Naive thymus-derived CD8-positive, alpha-beta T cell (primary cell): ENCODE measurements at regions not wholly inside any gene's neighbourhood (a gene's known extent, or its start where the extent isn't known, plus 50 kb on each side); places are given as distances from the start of the nearest gene placed in this dataset.
"Not testable (repeated sequence)": the region's sequence is repeated elsewhere in the genome, so short reads cannot be mapped to it uniquely, and the experiment has no call there.

Source experiments
- ATAC-seq, 2 donors: fragments of 150-1000 bp; cut with Tn5 transposase in 1 of 2; sonication (Bioruptor Pico), chemical (Tn5 transposase) in 1 of 2; 1 replicate in 1 of 2; 2 replicates in 1 of 2; pipeline ENCODE4 v1.10.0; 2021; ENCODE audit warnings: mild to moderate bottlenecking in 2 of 2, moderate library complexity in 2 of 2
- POLR2A ChIA-PET: fragments of 350-600 bp; sonication (Branson Sonifier 250); formaldehyde crosslinking; loops from one replicate; lab custom pipeline; 2021; ENCODE audit warnings: antibody characterized with exemption; lab: Charles Lee
- DNase-seq, 10 donors: peaks; one replicate each; pipeline versions ENCODE4 v3.0.0 to v3.0.0-alpha.2; 2020 to 2022
- H3K27ac Mint-ChIP-seq, 10 donors: one replicate each; pipeline ENCODE4 v1.8.0; 2020 to 2022; ENCODE audit warnings: mild to moderate bottlenecking in 10 of 10, mixed read lengths in 10 of 10, moderate library complexity in 4 of 10, inconsistent platforms in 1 of 10
- H3K27me3 Mint-ChIP-seq, 5 donors: one replicate each; pipeline ENCODE4 v1.8.0; 2021 to 2022; ENCODE audit warnings: mixed read lengths in 5 of 5
- H3K36me3 Mint-ChIP-seq, 3 donors: one replicate each; pipeline ENCODE4 v1.8.0; 2020 to 2022; ENCODE audit warnings: mixed read lengths in 3 of 3, mild to moderate bottlenecking in 2 of 3, inconsistent platforms in 1 of 3
- H3K4me1 Mint-ChIP-seq, 4 donors: one replicate each; pipeline ENCODE4 v1.8.0; 2021 to 2022; ENCODE audit warnings: mixed read lengths in 4 of 4
- H3K4me3 Mint-ChIP-seq, 10 donors: one replicate each; pipeline ENCODE4 v1.8.0; 2020 to 2022; ENCODE audit warnings: mild to moderate bottlenecking in 10 of 10, mixed read lengths in 10 of 10, moderate library complexity in 6 of 10, inconsistent platforms in 1 of 10
- H3K9me3 Mint-ChIP-seq, 9 donors: one replicate each; pipeline ENCODE4 v1.8.0; 2020 to 2022; ENCODE audit warnings: mixed read lengths in 9 of 9, mild to moderate bottlenecking in 3 of 9, inconsistent platforms in 1 of 9, moderate library complexity in 1 of 9

DNA sequence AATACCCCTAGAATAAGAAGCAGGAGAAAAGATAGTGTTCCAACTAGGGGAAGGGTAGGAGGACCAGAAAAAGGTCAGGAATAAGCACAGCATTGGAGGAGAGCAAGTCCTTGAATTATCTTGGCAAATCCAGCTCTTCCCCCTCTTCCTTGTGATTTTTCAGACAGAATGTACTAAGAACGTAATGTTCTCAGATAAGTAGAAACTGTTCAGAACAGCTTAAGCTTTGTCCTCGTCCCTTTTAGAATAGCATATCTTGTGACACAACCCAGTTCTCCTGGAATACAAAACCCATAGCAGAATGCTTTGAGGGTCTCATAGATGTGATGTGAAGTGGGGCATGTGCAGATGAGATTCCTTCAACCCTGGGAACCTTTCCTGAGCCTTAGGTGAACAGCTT lies 97.4 kb downstream of the EMB start:
- Mint-ChIP-seq H3K9me3 (no peaks in the 10 kb centered on the region), H3K27ac (peak overlapping the region in 1 of 10 donors; percentile 1), H3K4me1 (peaks cover 0 to 4% (median 0%) of the 10 kb centered on the region in 4 donors), H3K27me3 (no peaks in the 10 kb centered on the region), H3K36me3 (peaks cover 0 to 3% (median 0%) of the 10 kb centered on the region in 3 donors), H3K4me3 (no peak overlapping the region)
- DNase-seq (no peak), ATAC-seq (no peak)
- POLR2A ChIA-PET, result no interaction called here

DNA sequence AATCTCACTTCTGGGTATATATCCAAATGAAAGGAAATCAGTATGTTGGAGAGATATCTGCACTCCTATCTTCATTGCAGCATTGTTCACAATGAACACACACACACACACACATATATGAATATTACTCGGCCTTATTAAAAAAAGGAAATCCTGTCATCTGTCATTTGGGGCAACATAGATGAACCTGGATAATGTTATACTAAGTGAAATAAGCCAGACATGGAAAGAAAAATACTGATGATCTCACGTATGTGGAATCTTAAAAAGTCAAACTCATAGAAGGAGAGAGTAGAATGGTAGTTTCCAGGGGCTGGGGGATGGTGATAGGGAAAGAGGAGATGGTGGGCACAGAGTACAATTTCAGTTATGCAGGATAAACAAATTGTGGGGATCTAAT lies 100.3 kb downstream of the EMB start:
- Mint-ChIP-seq H3K4me1 (peaks cover 0 to 4% (median 0%) of the 10 kb centered on the region in 4 donors), H3K27me3 (no peaks in the 10 kb centered on the region), H3K36me3 (peaks cover 0 to 4% (median 3%) of the 10 kb centered on the region in 3 donors), H3K9me3 (no peaks in the 10 kb centered on the region), H3K27ac (peak overlapping the region in 1 of 10 donors; percentile 0), H3K4me3 (no peak overlapping the region)
- no peak for ATAC-seq
- POLR2A ChIA-PET, result no interaction called here
- no peak for DNase-seq

DNA sequence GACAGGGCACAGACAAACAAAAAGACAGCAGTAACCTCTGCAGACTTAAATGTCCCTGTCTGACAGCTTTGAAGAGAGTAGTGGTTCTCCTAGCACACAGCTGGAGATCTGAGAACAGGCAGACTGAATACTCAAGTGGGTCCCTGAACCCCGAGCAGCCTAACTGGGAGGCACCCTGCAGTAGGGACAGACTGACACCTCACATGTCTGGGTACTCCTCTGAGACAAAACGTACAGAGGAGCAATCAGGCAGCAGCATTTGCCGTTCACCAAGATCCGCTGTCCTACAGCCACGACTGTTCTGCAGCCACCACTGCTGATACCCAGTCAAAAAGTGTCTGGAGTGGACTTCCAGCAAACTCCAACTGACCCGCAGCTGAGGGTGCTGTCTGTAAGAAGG lies 110.5 kb downstream of the EMB start:
- H3K4me3 Mint-ChIP-seq, H3K27ac Mint-ChIP-seq, DNase-seq, ATAC-seq, POLR2A ChIA-PET, H3K27me3 Mint-ChIP-seq: not testable (repeated sequence)
- Mint-ChIP-seq H3K9me3 (peaks cover 0 to 44% (median 28%) of the 10 kb centered on the region in 9 donors), H3K36me3 (peaks cover 0 to 38% (median 18%) of the 10 kb centered on the region in 3 donors), H3K4me1 (peaks cover 7 to 25% (median 18%) of the 10 kb centered on the region in 4 donors)

DNA sequence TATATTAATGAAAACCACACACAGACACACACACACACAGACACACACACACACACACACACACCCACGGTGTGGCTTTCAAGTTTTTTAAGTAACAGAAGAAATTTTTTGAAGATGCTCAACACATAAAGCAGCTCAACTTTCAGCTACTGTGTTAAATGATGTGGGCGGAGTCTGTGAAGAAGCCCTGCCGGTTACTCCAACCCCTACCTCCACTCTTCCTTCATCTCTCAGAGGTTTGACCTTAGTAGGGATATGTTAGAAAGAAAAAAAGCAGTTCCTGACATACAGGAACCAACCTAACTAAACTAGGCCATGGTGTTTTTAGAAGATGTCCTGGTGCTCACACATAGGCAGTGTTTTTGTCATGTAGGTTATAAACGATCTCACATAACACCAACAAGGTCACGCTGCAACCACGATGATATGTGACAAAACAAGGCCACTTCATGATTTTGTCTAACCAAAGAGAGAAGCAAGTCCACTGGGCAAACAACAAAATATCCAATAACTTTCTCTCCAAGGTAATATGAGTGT lies 112.8 kb downstream of the EMB start:
- peaks cover 0 to 32% (median 24%) of the 10 kb centered on the region in 9 donors for H3K9me3 Mint-ChIP-seq
- no peaks in the 10 kb centered on the region for H3K27me3 Mint-ChIP-seq
- ATAC-seq (peak in 1 of 2 donors; percentile 47), DNase-seq (no peak)
- peak overlapping the region in 8 of 10 donors; percentile 19 to 61 (median 24) for H3K4me3 Mint-ChIP-seq
- peaks cover 0 to 28% (median 16%) of the 10 kb centered on the region in 3 donors for H3K36me3 Mint-ChIP-seq
- POLR2A ChIA-PET, result no interaction called here
- H3K4me1 Mint-ChIP-seq, result peaks cover 7 to 28% (median 18%) of the 10 kb centered on the region in 4 donors
- H3K27ac Mint-ChIP-seq, result peak overlapping the region in 8 of 10 donors; percentile 45 to 74 (median 61)

DNA sequence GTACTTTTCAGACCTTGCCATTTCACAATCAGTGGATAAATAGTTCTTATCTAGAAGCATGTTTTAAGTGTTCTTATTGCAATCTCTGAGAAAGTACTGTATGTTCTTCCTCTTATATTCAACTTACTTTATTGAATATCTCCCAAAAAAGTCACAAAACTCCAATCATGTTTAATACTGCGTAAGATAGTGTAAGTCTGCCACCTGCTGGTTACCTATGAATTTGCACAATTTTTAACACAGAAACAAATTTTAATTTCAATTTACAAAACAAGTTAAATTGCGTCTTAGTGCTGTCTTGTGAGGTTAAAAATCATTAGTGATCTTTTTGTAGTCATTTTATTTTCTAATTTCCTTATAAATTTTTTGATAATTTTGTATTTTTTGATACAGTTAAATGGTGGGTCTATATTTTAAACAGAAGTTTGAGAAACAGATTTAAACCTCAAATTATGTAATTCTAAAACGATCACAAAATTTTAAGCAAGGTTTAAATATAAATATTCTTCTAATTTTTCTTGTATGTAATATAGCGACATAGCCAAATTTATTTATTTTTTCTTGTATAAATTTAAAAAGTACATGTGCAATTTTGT lies 115.8 kb downstream of the EMB start:
- DNase-seq (peak in 4 of 10 donors; percentile 1 to 40 (median 28)), ATAC-seq (no peak)
- Mint-ChIP-seq H3K27me3 (no peaks in the 10 kb centered on the region), H3K36me3 (peaks cover 0 to 10% (median 4%) of the 10 kb centered on the region in 3 donors), H3K9me3 (peaks cover 0 to 6% (median 0%) of the 10 kb centered on the region in 9 donors), H3K4me3 (no peak overlapping the region), H3K4me1 (peaks cover 3 to 17% (median 12%) of the 10 kb centered on the region in 4 donors), H3K27ac (no peak overlapping the region)
- POLR2A ChIA-PET, result interaction anchor here (0.6 kb wide), 1 partner anchor 115 kb away, joined by 4 read pairs; no protein-coding TSS in a partner anchor

DNA sequence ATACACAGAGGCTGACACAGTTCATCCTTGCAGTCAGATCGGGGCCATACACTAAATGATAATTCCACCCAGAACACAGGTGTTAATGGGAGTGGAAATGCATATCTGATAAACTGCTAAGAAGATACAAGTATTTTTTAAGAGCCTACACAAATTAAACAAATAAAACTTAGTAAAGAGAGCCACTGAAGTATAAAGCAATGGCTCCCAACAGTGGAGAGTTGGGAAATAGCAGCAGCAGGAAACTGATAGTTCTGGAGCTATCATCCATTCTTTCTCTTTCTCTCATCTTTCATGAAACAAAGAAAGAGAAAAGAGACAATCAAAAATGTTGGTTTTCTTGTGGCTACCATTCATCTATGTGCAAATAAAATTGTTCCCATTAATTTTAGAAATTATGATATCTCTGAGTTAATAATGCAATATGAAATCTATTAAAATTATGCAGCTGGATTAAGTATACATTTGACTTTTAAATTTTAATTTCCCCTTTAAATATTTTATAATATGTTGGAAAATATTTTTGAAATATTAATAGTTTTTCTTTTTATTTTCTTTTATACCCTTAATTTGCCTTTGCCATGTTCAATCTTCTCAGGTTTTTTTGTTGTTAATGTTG lies 120.8 kb downstream of the EMB start:
- no peaks in the 10 kb centered on the region for H3K9me3 Mint-ChIP-seq
- POLR2A ChIA-PET, result no interaction called here
- ATAC-seq (no peak), DNase-seq (no peak)
- peaks cover 0 to 2% (median under 1%) of the 10 kb centered on the region in 4 donors for H3K4me1 Mint-ChIP-seq
- H3K4me3 Mint-ChIP-seq, result no peak overlapping the region
- H3K27me3 Mint-ChIP-seq, result no peaks in the 10 kb centered on the region
- H3K27ac Mint-ChIP-seq, result no peak overlapping the region
- H3K36me3 Mint-ChIP-seq, result peaks cover 0 to 17% (median 4%) of the 10 kb centered on the region in 3 donors

DNA sequence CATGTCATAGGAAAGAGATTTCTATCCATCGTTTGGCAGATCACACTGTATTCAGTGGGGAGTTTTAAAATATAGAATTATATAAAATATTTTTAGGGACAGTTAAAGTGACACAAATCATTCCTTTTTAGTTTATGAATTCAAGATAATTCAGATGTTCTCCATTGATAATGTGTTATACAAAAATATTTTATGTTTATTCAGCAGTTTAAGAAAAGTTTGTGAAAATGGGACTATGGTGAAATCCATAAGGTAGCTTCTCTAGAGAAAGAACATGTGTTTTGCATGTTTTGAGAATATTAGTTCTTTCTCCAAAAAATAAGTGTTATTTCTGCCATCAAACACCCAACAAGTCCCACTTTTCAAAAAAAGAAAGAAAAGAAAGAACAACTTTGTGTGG lies 122.9 kb downstream of the EMB start:
- Mint-ChIP-seq H3K27me3 (no peaks in the 10 kb centered on the region), H3K4me3 (no peak overlapping the region), H3K27ac (no peak overlapping the region), H3K4me1 (no peaks in the 10 kb centered on the region), H3K9me3 (no peaks in the 10 kb centered on the region), H3K36me3 (peaks cover 0 to 16% (median 2%) of the 10 kb centered on the region in 3 donors)
- POLR2A ChIA-PET, result no interaction called here
- no peak for ATAC-seq
- no peak for DNase-seq

DNA sequence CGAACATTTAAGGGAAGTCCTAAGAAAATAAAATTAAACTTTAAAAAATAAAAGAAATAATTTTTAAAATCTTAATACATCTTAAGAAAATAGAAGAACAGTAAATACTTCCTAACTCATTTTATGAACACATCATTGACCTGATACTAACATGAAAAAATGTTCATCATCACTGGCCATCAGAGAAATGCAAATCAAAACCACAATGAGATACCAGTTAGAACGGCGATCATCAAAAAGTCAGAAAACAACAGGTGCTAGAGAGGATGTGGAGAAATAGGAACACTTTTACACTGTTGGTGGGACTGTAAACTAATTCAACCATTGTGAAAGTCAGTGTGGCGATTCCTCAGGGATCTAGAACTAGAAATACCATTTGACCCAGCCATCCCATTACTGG lies 134.6 kb downstream of the EMB start:
- POLR2A ChIA-PET, H3K4me1 Mint-ChIP-seq, H3K27me3 Mint-ChIP-seq, ATAC-seq, DNase-seq, H3K27ac Mint-ChIP-seq, H3K4me3 Mint-ChIP-seq: not testable (repeated sequence)
- Mint-ChIP-seq H3K9me3 (peaks cover 0 to 24% (median 18%) of the 10 kb centered on the region in 9 donors), H3K36me3 (peaks cover 0 to 15% (median 5%) of the 10 kb centered on the region in 3 donors)

DNA sequence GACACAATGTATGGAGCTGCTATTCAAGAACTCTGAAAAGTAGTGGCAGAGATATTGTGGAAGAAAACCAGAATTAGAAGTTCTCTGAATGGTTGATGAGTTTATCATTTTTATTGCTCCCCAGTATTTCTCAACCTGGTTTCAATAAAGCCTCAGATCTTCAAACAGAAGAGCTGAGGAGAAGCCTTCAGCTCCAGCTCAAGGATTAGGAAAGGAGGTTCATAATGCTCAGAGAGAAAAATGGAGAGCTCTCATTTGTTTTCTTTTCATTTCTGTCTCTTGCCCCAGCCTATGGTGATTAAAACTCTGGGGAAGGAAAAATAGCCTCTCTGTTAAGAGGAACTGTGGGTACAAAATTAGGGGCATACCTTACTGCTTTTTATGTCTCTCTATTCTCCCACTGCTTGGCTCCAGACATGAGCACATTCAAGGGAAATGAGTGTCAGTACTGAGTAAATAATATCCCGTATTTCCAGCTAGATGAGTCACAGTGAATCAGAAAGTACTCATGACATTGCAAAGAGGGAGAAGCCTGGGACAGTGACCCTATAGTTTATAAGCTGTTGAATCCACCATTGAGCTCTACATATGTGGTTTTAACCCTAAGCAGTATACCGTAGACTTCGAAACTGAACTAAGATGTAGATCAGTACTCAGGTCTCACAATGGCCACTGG lies 138.1 kb downstream of the EMB start:
- H3K9me3 Mint-ChIP-seq, result peaks cover 0 to 26% (median 11%) of the 10 kb centered on the region in 9 donors
- POLR2A ChIA-PET, result no interaction called here
- H3K27me3 Mint-ChIP-seq, result no peaks in the 10 kb centered on the region
- DNase-seq (no peak), ATAC-seq (no peak)
- H3K4me1 Mint-ChIP-seq, result peaks cover 0 to 3% (median 0%) of the 10 kb centered on the region in 4 donors
- H3K36me3 Mint-ChIP-seq, result peaks cover 2 to 10% (median 8%) of the 10 kb centered on the region in 3 donors
- no peak overlapping the region for H3K27ac Mint-ChIP-seq
- no peak overlapping the region for H3K4me3 Mint-ChIP-seq

DNA sequence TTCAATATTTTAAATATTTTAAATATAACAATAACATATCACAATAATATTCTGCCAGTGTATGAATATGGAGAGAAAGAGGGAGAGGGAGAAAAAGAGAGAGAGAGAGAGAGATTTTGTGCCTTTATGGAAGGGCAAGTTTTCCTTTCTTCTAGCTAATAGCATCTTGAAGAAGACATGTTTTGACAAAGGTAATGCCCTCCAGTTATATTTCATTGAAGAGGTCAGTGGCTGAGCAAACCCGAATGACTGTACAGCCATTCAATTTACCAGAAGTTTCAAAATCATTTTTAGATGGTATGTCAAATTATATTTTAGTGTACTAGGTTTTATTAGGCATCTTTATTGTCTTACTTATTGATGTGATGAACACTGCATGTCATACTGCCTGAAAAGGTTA lies 139.3 kb downstream of the EMB start:
- H3K36me3 Mint-ChIP-seq, result peaks cover 0 to 11% (median 5%) of the 10 kb centered on the region in 3 donors
- H3K27me3 Mint-ChIP-seq, result no peaks in the 10 kb centered on the region

DNA sequence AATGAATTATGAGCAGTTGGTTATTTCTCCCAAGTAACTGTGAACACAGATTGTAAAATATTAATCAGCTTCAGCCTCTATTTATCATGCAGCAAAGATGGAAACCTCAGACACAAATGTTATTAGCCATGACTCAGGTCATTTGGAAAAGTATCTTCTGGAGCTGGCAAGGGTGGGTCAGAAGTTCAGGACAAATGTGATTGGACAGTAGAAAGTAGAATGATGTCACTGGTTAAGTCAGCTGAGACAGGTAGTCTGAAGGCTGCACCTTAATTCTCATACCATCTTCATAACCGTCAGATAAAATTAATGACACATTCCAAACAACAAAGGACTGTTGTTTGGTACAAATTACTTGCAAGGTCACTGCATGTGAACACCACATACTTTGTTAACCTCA lies 140.2 kb downstream of the EMB start:
- Mint-ChIP-seq H3K4me1 (peaks cover 0 to 1% (median 0%) of the 10 kb centered on the region in 4 donors), H3K9me3 (peaks cover 2 to 32% (median 11%) of the 10 kb centered on the region in 9 donors), H3K27me3 (peaks cover 0 to 2% (median 0%) of the 10 kb centered on the region in 5 donors), H3K27ac (no peak overlapping the region), H3K36me3 (peaks cover 0 to 15% (median 5%) of the 10 kb centered on the region in 3 donors), H3K4me3 (no peak overlapping the region)
- POLR2A ChIA-PET, result no interaction called here
- no peak for DNase-seq
- no peak for ATAC-seq

More for the DNA sequence above, 139.3 kb downstream of the EMB start:
- Mint-ChIP-seq H3K9me3 (peaks cover 0 to 24% (median 9%) of the 10 kb centered on the region in 9 donors), H3K4me1 (peaks cover 0 to 3% (median 0%) of the 10 kb centered on the region in 4 donors), H3K27ac (no peak overlapping the region), H3K4me3 (no peak overlapping the region)
- POLR2A ChIA-PET, result no interaction called here
- DNase-seq (no peak), ATAC-seq (no peak)

DNA sequence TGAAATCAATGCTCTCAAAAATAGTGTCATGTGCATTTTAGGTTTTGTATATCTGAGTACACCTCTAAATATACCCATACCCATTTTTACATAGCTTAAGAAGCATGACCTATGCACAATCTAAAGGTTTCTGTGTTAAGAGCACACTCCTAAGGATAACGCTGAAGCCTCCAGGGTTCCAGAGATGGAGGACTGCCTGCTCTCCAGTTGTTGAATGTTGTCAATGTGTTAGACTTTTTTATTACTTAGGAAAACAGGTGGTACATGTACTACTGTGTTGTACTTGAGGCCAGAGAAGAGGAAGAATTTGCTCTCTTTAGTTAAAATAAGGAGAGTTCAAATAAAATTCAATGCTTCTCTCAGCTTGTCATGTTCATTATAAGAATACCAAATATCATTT lies 141.2 kb downstream of the EMB start:
- Mint-ChIP-seq H3K27me3 (peaks cover 0 to 12% (median 1%) of the 10 kb centered on the region in 5 donors), H3K9me3 (peaks cover 3 to 42% (median 20%) of the 10 kb centered on the region in 9 donors), H3K4me3 (no peak overlapping the region), H3K4me1 (peaks cover 0 to 2% (median 0%) of the 10 kb centered on the region in 4 donors), H3K36me3 (peaks cover 2 to 22% (median 9%) of the 10 kb centered on the region in 3 donors), H3K27ac (no peak overlapping the region)
- POLR2A ChIA-PET, result no interaction called here
- DNase-seq (no peak), ATAC-seq (no peak)
